Inferior parietal cortex (tissue), 1 donor: ENCODE measurements at regions not wholly inside any gene's neighbourhood (a gene's known extent, or its start where the extent isn't known, plus 50 kb on each side); places are given as distances from the start of the nearest gene placed in this dataset.
"Not testable (repeated sequence)": the region's sequence is repeated elsewhere in the genome, so short reads cannot be mapped to it uniquely, and the experiment has no call there.

Source experiments
- DNase-seq: peaks from one replicate; pipeline ENCODE4 v3.0.0-alpha.2; 2016; ENCODE audit errors: extremely low spot score

DNA sequence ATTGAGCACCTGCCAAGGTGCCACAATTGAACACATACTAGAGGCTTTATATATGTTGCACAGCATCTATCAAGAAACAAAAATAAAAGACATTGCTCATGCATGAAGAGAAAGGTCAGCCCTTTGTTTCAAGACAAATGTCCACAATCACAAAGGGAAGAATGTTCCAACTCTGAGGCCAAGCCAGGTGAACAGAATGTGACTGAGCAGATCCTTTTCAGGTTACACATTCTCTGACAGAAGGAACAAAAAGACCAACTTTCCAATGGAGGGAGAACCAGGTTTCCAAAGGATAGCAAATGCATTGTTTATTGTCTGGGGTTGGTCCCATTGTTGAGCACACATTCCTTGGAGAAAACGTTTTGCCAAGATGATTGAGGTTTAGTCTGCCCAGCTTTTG is 50.2 kb upstream of the FAM174B start:
- no peak for DNase-seq

DNA sequence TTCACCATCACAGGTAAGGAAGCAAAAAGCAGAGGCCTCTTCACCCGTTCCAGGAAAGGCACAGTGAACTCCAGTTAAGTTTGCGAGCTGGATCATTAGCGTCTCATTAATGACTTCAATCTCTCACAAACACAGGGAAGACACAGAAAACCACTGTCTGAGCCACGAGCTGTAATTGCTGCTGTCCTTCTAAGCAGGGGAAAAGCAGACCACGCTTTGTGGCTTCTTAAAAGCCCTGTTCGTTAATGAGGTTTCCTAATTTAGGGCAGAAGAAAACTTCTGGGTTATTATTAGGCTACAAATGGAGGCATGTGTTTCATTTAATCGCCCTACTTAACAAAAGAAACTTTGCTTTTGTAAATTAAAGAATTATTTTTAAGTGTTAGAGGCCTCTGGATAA is 50.6 kb upstream of the FAM174B start:
- no peak for DNase-seq

DNA sequence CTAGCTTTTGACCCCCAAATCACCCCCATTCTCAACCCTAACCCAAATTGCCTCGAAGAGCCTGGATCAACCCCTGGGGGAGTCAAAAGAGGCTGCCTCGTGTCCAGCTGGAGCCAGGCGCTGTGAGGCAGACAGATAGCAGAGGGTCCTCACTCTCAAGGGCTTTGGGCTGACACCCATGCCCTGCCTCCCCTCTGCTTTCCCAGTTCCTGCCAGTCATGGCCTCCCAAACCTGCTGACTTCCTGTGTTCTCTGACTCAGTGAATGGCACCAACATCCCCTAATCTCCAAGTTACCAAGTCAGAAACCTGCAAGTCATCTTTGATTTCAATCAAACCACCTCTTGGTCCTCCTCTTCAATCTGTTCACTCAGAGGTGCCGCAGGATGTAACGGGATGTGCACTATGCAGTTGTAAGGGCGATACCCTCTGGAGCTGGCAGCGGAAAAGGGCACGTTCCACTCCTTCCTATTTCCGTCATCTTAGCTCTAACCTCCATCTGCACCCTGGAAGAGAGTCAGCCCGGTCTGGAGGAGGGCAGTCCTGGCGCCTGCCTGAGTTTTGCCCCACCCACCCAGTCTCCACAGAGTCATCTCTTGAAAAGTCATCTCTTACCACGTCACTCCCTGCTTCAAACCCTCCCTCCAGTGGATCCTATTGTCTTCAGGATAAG is 52.4 kb upstream of the FAM174B start:
- no peak for DNase-seq

DNA sequence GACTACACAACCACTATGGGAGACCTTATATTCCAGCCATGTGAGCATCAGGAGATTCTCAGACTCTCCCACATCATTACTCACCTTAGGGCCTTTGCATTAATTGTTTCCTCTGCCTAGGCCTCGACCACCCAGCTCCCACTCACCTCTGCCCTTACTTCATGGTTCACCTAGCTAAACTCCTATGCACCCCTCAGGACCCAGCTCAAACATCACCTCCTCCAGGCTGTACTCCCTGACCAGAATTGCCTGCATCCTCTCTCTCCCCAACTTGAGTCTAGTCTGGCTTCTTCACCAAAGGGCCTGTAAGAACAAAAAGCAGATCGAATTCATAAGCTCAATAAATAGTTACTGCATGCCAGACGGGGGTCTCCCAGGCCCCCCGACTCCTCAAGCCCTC is 53.1 kb upstream of the FAM174B start:
- no peak for DNase-seq

DNA sequence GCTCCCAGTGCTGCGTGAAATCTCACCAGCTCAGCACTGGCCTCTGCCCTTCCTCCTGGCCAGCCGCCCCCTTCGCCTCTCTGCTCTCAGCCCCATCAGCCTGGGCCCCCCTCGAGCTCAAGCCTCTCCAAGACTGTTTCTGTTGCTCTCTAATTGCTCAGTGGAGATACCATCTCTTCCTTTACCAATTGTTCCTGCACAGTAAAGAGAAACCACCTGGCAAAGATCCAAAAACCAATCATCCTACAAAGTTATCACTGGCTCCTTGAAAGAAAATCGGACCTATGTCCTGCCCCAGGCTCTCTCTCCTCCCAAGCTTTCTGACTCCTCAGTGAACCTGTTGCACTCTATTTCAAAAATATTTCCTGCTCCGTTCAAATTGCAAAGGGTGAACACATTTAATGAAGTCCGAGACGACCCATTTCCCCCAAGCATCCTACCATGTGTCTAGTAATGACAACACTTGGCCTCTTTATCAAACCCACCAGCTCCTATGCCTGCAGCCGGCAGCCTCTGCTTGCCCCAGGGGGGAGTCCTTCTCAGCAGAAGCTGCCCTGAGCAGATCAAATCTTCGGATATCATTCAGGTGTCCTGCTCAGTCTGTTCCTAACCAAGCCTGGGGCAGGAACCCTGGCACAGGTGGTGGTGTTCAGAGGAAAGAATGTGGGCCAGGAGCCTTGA is 53.7 kb upstream of the FAM174B start:
- DNase-seq, result no peak

DNA sequence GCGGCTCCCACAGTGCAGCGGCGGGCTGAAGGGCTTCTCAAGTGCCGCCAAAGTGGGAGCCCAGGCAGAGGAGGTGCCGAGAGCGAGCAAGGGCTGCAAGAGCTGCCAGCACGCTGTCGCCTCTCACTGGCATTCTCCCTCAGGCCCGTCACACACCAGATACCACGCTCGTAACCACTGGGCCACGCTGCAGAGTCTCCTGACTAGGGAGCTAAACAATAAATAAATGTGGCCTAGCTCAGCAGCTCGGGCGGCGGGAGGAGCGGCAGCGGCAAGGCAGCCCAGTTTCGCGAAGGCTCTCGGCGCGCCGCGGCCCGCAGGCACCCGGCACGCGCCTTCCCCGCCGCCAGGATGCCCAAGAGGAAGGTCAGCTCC is 55.9 kb upstream of the FAM174B start:
- no peak for DNase-seq

DNA sequence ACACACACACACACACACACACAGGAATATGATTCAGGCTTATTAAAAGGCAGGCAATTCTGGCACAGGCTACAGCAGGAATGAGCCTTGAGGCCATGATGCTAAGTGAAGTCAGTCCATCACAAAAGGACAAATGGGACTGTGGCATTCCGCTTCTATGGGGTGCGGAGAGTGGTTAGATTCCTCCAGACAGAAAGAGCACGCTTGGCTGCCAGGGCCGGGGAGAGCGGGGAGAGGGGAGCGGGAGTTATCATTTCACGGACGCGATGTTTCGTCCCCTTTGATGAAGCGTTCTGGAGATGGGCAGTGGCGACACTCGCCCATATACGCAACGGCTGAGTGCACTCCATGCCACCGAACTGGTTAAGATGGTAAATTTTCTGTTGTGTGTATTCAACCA is 58.5 kb upstream of the FAM174B start:
- peak; percentile 32 for DNase-seq

DNA sequence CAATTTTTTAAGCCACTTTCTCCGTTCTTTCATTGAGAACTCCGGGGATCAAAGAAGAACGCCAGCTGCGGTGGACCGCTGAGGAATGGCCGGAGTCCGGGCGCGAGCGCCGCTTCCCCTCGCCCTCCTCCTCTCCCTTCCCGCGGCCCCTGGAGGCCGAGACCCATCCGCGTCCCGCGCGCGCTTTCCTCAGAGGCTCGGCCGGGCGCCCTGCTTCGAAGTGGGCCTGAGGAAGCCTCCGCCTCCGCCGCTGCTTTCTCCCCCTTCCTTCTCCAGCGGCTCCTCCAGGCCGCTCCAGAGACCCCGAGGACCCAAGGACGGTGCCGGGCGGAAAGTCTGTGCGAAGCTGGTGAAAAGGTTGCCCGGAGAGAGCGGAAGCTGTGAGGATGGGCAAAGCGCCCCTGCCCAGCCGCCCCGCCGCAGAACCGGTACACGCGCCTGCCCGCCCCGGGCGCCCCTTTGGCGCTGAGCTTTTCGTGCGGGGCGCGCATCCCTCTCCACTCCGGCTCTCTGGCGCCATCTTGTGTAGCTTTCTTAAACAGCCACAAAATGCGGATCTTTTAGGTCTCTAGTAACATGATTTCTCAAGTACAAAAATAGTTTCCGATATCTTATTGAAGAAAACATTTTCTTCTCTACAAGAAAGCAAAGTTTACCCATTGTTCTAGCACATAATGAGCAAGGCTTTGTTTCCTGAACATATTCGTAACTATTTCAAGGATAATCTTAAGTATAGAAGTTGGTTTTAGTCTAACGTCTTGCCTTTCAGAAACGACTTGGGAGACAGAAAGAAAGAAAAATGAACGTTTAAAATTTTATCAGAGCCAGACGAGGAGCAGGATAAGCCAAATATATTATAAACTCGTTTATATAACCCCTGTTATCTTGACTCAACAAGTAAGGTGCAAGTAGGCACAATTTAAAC is 59.2 kb upstream of the FAM174B start:
- DNase-seq, result peak; percentile 94

DNA sequence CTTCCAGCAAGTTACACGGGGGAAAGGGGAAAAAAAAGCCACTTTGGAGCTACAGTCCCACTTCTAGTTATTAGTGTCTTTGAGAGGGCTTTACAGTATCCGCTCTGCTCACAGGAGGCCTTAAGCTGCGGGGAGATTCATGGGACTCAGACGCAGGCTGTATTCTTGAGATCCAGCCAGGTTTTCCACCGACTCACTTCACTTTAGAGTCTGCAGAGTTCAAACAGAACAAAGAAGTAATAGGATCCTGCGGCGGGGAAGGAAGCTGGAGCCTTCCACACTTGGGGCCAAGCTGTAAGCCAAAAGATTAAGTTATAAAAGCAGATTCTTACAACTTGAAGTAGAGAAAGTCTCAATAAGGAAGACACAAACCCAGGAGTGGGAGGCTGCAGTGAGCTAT is 60.2 kb upstream of the FAM174B start:
- DNase-seq, result no peak

DNA sequence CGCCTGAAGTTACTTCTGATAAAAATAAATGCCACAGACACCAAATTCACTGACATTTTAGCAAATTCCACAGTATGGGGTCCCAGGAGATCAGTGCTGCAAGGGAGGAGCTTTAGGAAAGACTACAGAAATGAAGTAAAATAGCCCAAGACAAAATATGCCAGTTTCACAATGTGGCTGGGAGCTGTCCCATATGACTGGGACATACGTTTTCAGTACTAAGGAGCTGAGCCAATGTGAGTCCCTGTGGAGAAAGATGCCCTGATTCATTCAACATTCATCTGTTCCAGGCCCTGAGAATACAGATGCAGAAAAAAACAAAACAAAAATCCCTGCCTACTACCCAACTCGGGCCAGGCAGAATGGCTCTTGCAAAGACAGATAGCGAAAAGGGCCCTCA is 63.4 kb upstream of the FAM174B start:
- DNase-seq, result no peak

DNA sequence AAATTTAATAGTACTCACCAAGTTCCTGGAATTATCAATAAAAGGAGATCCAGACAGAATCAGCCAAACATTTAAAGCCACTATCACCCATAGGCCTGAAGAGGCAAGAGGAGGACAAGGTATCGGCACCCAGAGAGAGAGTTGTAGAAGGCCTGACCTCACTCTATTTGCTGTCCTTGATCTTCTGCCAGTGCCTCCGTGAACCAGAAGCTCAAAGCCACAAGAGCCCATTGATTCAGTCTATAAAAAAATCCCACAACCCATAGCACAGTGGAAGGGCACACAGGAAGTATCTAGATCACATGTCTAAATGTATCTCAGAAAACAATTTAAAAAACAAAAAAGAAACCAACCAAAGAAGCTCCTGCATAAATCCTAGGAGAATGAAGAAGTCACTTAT is 68.6 kb upstream of the FAM174B start:
- DNase-seq, result no peak

DNA sequence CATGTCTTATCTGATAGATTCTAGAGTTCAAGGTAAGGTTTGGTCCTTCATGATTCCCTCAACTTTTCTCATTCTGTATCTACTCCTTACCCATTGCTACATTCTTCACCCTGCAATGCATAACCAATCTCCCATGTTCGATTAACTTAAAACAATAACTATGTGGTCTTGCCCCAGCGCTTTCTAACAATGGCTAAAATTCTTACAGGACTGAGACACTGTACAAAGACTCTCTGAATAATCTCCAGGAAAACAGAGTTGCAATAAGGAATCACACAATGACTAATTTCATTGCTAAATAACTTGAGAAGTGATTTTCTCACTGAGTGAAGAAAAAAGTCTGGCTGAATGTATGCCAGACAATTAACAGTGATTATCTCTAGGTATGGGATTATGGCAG is 69.6 kb upstream of the FAM174B start:
- DNase-seq, result no peak

DNA sequence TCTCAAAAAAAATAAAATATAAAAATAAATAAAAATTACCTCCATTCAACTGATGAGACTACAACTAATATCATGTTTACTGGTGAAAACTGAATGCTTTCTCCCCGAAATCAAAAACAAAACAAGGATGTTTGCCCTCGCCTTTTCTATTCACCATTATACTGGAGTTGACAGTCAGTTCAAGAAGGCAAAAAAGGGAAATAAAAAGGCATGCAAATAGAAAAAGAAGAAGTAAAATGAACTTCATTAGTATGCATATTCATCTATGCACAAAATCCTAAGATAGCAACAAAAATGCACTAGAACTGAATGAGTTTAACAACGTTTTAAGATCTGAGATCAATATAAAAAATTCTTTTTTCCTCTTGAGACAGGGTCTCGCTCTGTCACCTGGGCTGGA is 72.7 kb upstream of the FAM174B start:
- DNase-seq, result no peak

DNA sequence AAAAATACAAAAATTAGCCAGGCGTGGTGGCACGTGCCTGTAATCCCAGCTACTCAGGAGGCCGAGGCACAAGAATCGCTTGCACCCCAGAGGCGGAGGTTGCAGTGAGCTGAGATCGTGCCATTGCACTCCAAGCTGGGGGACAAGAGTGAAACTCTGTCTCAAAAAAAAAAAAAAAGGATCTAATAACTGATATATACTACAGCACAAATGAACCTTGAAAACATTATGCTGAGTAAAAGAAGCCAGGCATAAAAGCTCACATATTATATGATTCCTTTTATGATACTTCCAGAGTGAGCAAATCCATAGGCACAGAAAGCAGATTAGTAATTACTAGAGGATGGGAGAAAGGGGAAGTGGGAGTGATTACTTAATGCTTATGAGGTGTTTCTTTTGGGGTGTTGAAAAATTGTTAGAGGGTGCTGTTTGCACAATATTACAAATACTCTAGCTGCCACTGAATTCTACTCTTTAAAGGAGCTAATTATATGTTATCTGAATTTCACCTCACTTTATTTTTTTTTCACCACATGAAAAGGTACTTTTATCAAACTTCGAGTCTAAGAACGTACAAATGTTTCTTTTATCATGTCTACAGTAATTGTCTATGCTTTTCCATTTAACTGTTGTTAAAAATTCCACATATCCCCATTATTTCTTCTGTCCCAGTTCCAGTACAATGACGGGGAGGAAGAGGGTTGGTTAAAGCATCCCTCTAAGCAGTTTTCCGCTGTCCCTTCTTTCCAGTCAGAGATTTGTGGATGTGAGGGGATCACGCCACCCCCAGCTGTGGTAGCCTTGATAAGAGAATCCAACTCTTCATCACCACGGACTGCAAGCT is 77.7 kb upstream of the FAM174B start:
- DNase-seq, result no peak

DNA sequence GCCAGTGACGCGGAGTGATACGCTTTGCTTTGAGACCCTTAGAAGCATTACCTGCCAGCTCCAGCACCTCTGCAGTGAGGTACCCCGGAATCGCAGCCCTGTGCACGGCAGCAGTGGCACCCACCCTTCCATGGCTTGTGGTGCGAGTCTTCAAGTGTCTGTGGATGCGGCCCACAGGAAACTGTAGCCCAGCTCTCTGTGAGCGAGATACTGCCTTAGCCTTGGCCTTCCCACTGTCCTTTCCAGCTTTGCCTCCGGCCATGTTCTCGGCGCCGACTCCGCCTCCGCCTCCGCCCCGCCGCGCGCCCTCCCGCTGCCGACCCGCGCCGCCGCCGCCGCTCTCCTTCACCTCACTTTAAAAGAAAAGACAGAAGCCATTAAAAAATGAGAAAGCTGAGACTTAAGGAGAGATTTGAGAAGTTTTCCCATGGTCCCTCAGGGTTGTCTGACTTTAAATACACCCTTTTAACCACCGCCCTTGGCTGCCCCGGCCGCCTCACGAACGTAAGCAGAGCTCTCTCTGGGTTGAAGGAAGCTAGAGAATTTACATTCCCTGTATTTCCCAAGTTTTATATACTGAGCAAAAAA is 78.5 kb upstream of the FAM174B start:
- DNase-seq, result peak; percentile 28

DNA sequence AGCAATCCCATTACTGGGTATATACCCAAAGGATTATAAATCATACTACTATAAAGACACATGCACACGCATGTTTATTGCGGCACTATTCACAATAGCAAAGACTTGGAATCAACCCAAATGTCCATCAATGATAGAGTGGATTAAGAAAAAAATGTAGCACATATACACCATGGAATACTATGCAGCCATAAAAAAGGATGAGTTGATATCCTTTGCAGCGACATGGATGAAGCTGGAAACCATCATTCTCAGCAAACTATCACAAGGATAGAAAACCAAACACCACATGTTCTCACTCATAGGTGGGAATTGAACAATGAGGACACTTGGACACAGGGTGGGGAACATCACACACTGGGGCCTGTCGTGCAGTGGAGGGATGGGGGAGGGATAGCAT is 83.7 kb upstream of the FAM174B start:
- DNase-seq, result not testable (repeated sequence)

DNA sequence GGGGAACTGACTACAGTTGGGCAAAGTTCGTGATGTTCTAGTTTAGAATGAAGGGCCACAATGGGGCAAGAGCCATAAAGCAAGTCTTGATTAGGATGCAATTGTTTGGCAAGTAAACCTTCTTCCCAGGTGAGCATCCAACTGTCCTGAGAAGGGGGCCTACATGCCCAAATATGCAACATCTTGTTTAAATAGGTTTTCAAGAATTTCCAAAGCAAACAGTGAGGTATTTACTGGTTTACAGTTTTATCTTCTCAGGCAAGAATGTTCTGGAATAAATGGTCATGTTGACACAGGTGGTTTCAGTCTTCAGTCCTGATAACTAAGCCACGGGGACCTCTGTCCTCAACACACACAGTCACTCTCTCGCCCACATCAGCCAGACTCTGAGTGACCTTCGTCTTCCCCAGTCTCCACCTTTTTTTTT is 90.3 kb upstream of the FAM174B start:
- DNase-seq, result no peak

DNA sequence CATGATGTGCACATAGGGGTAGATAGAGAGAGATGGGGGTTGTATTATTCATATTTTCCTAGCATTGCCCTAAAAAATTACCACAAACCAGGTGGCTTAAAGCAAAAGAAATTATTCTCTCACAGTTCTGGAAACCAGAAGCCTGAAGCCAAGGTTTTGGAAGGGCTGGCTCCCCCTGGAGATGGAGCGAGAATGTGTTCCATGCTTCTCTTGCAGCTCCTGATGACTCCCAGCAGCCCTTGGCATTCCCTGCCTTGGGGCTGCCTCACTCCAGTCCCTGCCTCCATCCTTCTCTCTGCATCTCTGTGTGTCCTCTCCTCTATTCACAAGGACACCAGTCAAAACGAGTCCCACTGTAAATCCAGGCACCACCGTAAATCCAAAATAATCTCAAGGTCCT is 91.5 kb upstream of the FAM174B start:
- no peak for DNase-seq

DNA sequence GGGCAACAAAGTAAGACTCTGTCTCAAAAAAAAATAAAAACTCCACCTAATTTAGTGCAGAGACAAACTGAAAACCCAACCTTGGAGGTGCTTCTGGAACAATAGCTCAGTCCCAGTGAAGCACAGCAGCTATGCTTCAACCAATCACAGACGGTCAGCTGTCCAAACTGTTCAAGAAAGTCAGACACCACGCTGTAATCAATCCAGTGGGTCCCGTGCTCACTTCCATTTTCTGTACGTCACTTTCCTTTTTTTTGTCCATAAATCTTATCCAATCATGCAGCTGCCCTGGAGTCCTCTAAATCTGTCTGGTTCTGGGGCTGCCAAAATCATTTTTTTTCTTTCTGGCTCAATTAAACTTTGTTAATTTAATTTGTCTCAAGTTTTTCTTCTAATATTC is 93.6 kb upstream of the FAM174B start:
- no peak for DNase-seq

DNA sequence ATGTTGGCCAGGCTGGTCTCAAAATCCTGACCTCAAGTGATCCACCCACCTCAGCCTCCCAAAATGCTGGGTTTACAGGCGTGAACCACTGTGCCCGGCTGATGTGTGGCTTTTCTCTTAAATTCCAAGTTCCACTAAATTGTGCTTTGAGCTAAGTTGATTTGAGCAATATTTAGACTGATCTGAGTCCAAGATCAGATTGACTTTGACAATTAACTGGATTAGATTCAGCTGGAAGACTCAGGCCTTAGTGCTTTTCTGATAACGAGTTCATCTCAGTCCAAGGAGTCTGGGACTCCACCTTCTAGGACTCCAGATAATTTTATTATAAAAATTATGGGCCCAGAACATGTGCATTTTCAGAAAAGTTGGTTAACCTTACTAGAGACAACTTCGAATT is 94.4 kb upstream of the FAM174B start:
- DNase-seq, result no peak

DNA sequence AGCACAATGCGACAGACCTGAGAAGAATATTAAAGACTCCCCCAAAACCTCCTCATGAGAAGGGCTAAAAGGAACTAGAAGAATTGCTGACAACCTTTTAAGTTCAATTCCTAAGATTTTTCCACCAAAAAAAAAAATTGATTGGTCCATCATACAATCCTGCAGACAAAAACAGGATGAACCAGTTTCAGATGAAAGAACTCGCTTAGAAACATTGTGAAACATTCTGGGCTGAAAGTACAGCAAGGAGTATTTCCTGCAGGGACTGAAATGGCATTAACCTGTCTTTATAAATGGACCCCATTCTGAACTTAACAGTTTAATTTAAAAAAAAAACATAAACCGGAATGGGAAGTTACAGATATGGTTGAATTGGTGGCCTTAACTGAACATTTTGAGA is 96.0 kb upstream of the FAM174B start:
- DNase-seq, result no peak

DNA sequence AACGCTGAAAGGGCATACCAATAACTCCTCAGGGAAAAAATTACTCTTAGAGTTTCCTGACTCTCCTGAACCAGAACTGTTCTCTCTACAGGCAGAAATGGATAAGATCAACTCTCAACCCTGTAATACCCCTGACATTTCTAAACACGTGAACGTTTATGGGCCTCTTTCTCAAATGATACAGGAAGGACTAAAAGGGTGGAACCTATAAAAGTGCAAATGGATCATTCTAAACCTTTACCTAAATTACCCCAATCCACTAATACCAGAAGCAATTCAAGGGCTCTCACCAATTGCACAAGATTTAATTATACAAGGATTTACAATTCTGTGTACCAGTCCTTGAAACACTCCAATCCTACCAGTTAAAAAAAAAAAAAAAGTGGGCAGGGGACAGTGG is 98.0 kb upstream of the FAM174B start:
- no peak for DNase-seq
